ENCODE measurements at regions not wholly inside any gene's neighbourhood (a gene's known extent, or its start where the extent isn't known, plus 50 kb on each side); places are given as distances from the start of the nearest gene placed in this dataset.

DNA sequence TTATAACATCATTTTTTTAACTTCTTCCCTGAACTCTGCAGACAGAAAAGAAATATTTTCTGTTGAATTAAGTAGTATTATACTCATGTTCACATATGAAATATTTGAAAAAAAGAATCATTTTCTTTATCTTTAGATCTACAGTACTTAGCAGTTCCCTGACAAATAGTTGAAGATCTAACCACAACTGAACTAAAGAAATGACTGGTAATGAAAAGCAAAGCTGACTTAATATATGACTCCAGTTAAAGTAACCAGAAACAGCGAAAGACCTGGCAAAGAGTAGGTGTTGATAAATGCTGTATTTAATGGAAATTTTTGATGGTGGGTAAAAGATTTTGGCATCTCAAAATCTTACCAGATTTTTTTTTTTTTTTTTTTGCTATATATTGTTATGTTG is 207.1 kb upstream of the SLC16A7 start:
- Mint-ChIP-seq H3K9me3 (ENCODE audit: insufficient read depth) (no peaks in the 10 kb centered on the region), H3K4me3 (no peak overlapping the region), H3K27ac (no peak overlapping the region), H3K4me1 (no peaks in the 10 kb centered on the region), H3K27me3 (peaks cover 4% of the 10 kb centered on the region)
- H3K36me3 ChIP-seq (replicated peaks in 1 of 2; ENCODE audit: control extremely low read depth in 1 of 2, control insufficient read depth in 1 of 2, extremely low read depth in 1 of 2, insufficient read depth in 2 of 2, low read length in 1 of 2): no peaks in the 10 kb centered on the region
- CTCF ChIA-PET: no interaction called here
- peaks cover 0 to 5% (median 0%) of the 10 kb centered on the region in 3 donors for H3K9me3 ChIP-seq (ENCODE audit: control extremely low read depth in 1 of 3, control insufficient read depth in 2 of 3, insufficient read depth in 1 of 3, low read length in 2 of 3)
- H3K27ac ChIP-seq (ENCODE audit: low read length in 2 of 2): no peak overlapping the region
- H3K79me2 ChIP-seq (ENCODE audit: control insufficient read depth, insufficient read depth, low read length): no peaks in the 10 kb centered on the region
- intact Hi-C loops (cut with micrococcal nuclease): no loop called here
- TF ChIP-seq EZH2 (IDR thresholded peaks at IDR 0.05; ENCODE audit: borderline replicate concordance, insufficient read depth, low read depth, low read length, poor library complexity, severe bottlenecking): no peak
- TF ChIP-seq, protein P1, sequence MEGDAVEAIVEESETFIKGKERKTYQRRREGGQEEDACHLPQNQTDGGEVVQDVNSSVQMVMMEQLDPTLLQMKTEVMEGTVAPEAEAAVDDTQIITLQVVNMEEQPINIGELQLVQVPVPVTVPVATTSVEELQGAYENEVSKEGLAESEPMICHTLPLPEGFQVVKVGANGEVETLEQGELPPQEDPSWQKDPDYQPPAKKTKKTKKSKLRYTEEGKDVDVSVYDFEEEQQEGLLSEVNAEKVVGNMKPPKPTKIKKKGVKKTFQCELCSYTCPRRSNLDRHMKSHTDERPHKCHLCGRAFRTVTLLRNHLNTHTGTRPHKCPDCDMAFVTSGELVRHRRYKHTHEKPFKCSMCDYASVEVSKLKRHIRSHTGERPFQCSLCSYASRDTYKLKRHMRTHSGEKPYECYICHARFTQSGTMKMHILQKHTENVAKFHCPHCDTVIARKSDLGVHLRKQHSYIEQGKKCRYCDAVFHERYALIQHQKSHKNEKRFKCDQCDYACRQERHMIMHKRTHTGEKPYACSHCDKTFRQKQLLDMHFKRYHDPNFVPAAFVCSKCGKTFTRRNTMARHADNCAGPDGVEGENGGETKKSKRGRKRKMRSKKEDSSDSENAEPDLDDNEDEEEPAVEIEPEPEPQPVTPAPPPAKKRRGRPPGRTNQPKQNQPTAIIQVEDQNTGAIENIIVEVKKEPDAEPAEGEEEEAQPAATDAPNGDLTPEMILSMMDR (IDR thresholded peaks at IDR 0.05): no peak
- no peak overlapping the region for H3K9ac ChIP-seq (ENCODE audit: low read length)
- POLR2A ChIA-PET: no interaction called here
- DNase-seq: no peak
- H4K20me1 ChIP-seq (ENCODE audit: control insufficient read depth, insufficient read depth, low read length, poor library complexity, severe bottlenecking): no peaks in the 10 kb centered on the region
- no CpG with 5 or more reads among the region's 1 CpG for WGBS (ENCODE audit: insufficient coverage)
- H3K4me3 ChIP-seq (ENCODE audit: control extremely low read depth in 1 of 5, extremely low read depth in 1 of 5, insufficient read depth in 1 of 5, low read depth in 2 of 5, low read length in 4 of 5): no peak overlapping the region
- no peak overlapping the region for H2AFZ ChIP-seq (ENCODE audit: insufficient read depth, low read depth, low read length, poor library complexity, severe bottlenecking)
- no peak for ATAC-seq (ENCODE audit: low read depth)
- H3K4me2 ChIP-seq (replicated peaks; ENCODE audit: low read depth, low read length, poor library complexity, severe bottlenecking): no peak overlapping the region
- H3K4me1 ChIP-seq (ENCODE audit: control insufficient read depth in 2 of 2, insufficient read depth in 2 of 2, low read length in 2 of 2): no peaks in the 10 kb centered on the region
- no peaks in the 10 kb centered on the region for H3K27me3 ChIP-seq (replicated peaks in 1 of 4; ENCODE audit: control extremely low read depth in 1 of 4, control insufficient read depth in 3 of 4, insufficient read depth in 4 of 4, low read length in 3 of 4)

DNA sequence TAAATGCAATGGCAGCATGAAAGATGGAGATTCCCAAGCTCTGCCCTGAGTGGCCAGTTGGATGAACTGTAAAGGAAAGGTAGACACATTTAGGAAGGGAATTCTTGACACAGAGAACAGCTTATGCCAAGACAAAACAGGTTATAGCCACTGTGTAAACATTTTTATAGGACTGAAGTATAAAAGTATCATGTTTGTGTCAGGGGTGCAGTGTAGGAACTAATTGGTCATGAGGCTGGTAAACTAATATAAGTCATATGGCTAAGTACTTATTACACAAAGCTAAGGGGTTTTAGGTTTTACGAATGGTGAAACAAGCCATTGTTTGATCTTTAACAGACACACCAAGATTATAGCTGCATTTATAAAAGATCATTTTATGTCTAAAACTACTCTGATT is 207.7 kb upstream of the SLC16A7 start:
- Mint-ChIP-seq H3K27ac (no peak overlapping the region), H3K27me3 (peaks cover 4% of the 10 kb centered on the region), H3K4me1 (no peaks in the 10 kb centered on the region), H3K4me3 (no peak overlapping the region), H3K9me3 (ENCODE audit: insufficient read depth) (no peaks in the 10 kb centered on the region)
- DNase-seq (no peak), ATAC-seq (ENCODE audit: low read depth) (no peak)
- no peak overlapping the region for H2AFZ ChIP-seq (ENCODE audit: insufficient read depth, low read depth, low read length, poor library complexity, severe bottlenecking)
- H3K27me3 ChIP-seq (replicated peaks in 1 of 4; ENCODE audit: control extremely low read depth in 1 of 4, control insufficient read depth in 3 of 4, insufficient read depth in 4 of 4, low read length in 3 of 4): no peaks in the 10 kb centered on the region
- H3K9me3 ChIP-seq (ENCODE audit: control extremely low read depth in 1 of 3, control insufficient read depth in 2 of 3, insufficient read depth in 1 of 3, low read length in 2 of 3): peaks cover 0 to 5% (median 0%) of the 10 kb centered on the region in 3 donors
- H4K20me1 ChIP-seq (ENCODE audit: control insufficient read depth, insufficient read depth, low read length, poor library complexity, severe bottlenecking): no peaks in the 10 kb centered on the region
- H3K9ac ChIP-seq (ENCODE audit: low read length): no peak overlapping the region
- POLR2A ChIA-PET: no interaction called here
- H3K79me2 ChIP-seq (ENCODE audit: control insufficient read depth, insufficient read depth, low read length): no peaks in the 10 kb centered on the region
- CTCF ChIA-PET: no interaction called here
- TF ChIP-seq, protein P1 (IDR thresholded peaks at IDR 0.05): no peak
- no peak for TF ChIP-seq EZH2 (IDR thresholded peaks at IDR 0.05; ENCODE audit: borderline replicate concordance, insufficient read depth, low read depth, low read length, poor library complexity, severe bottlenecking)
- no CpG with 5 or more reads among the region's 1 CpG for WGBS (ENCODE audit: insufficient coverage)
- no peaks in the 10 kb centered on the region for H3K4me1 ChIP-seq (ENCODE audit: control insufficient read depth in 2 of 2, insufficient read depth in 2 of 2, low read length in 2 of 2)
- intact Hi-C loops (cut with micrococcal nuclease): no loop called here
- H3K4me2 ChIP-seq (replicated peaks; ENCODE audit: low read depth, low read length, poor library complexity, severe bottlenecking): no peak overlapping the region
- no peaks in the 10 kb centered on the region for H3K36me3 ChIP-seq (replicated peaks in 1 of 2; ENCODE audit: control extremely low read depth in 1 of 2, control insufficient read depth in 1 of 2, extremely low read depth in 1 of 2, insufficient read depth in 2 of 2, low read length in 1 of 2)
- H3K4me3 ChIP-seq (ENCODE audit: control extremely low read depth in 1 of 5, extremely low read depth in 1 of 5, insufficient read depth in 1 of 5, low read depth in 2 of 5, low read length in 4 of 5): no peak overlapping the region
- no peak overlapping the region for H3K27ac ChIP-seq (ENCODE audit: low read length in 2 of 2)

All from B cell (primary cell).